GM23338 (cell line): ENCODE measurements at regions not wholly inside any gene's neighbourhood (a gene's known extent, or its start where the extent isn't known, plus 50 kb on each side); places are given as distances from the start of the nearest gene placed in this dataset.

Experiments
- ATAC-seq: fragments of 200-7000 bp; cut with Tn5 transposase; 3 replicates; pipeline ENCODE4 v1.9.1; 2020
- DNase-seq: peaks from one replicate; pipeline ENCODE4 v3.0.0-alpha.2; 2015; ENCODE audit warnings: low spot score
- H2AFZ ChIP-seq: fragments of 200-600 bp; sonication (generic); 2 replicates; pipeline ENCODE4 v1.8.0; 2016; ENCODE audit warnings: antibody characterized with exemption, mild to moderate bottlenecking, moderate library complexity
- H3F3A ChIP-seq: fragments of 200-600 bp; sonication (generic); replicated peaks from 2 replicates; pipeline ENCODE4 v1.8.0; 2017; ENCODE audit warnings: antibody characterized with exemption, mixed run types, low read depth
- H3K27ac ChIP-seq: fragments of 200-600 bp; sonication (generic); 2 replicates; pipeline ENCODE4 v1.6.1; 2016; ENCODE audit warnings: low read depth
- H3K27me3 ChIP-seq: fragments of 200-600 bp; sonication (generic); 2 replicates; pipeline ENCODE4 v1.8.0; 2016; ENCODE audit warnings: mild to moderate bottlenecking, mixed run types, moderate library complexity; ENCODE audit not compliant: insufficient read depth
- H3K36me3 ChIP-seq: fragments of 200-600 bp; sonication (generic); 2 replicates; pipeline ENCODE4 v1.8.0; 2016; ENCODE audit warnings: mild to moderate bottlenecking; ENCODE audit not compliant: insufficient read depth
- H3K4me1 ChIP-seq: fragments of 200-600 bp; sonication (generic); 2 replicates; pipeline ENCODE4 v1.8.0; 2016; ENCODE audit warnings: mild to moderate bottlenecking, moderate library complexity; ENCODE audit not compliant: insufficient read depth
- H3K4me2 ChIP-seq: fragments of 200-600 bp; sonication (generic); 2 replicates; pipeline ENCODE4 v1.7.1; 2017; ENCODE audit warnings: mixed run types
- H3K4me3 ChIP-seq: fragments of 200-600 bp; sonication (generic); 2 replicates; pipeline ENCODE4 v1.6.1; 2016; ENCODE audit warnings: mixed run types
- H3K79me2 ChIP-seq: fragments of 200-600 bp; sonication (generic); replicated peaks from 2 replicates; pipeline ENCODE4 v1.8.0; 2017; ENCODE audit warnings: mild to moderate bottlenecking; ENCODE audit not compliant: insufficient read depth
- H3K9me2 ChIP-seq: fragments of 200-600 bp; sonication (generic); 2 replicates; pipeline ENCODE4 v1.8.0; 2017; ENCODE audit not compliant: insufficient read depth
- H4K20me1 ChIP-seq: fragments of 200-600 bp; sonication (generic); replicated peaks from 2 replicates; pipeline ENCODE4 v1.8.0; 2017; ENCODE audit warnings: mild to moderate bottlenecking; ENCODE audit not compliant: insufficient read depth
- H3K27ac Mint-ChIP-seq: 2 replicates; pipeline ENCODE4 v1.8.0; 2020; ENCODE audit warnings: inconsistent platforms, mild to moderate bottlenecking, moderate library complexity, mixed read lengths
- H3K27me3 Mint-ChIP-seq: 3 replicates; pipeline ENCODE4 v1.8.0; 2022; ENCODE audit warnings: low read depth, mild to moderate bottlenecking, moderate library complexity, mixed read lengths, inconsistent platforms; ENCODE audit not compliant: insufficient read depth, poor library complexity
- H3K36me3 Mint-ChIP-seq: 3 replicates; pipeline ENCODE4 v1.8.0; 2021; ENCODE audit warnings: low read depth, mild to moderate bottlenecking, inconsistent platforms, moderate library complexity, mixed read lengths
- H3K4me1 Mint-ChIP-seq: 3 replicates; pipeline ENCODE4 v1.8.0; 2020; ENCODE audit warnings: mild to moderate bottlenecking, inconsistent platforms, mixed read lengths
- H3K4me3 Mint-ChIP-seq: 3 replicates; pipeline ENCODE4 v1.8.0; 2021; ENCODE audit warnings: moderate library complexity, mild to moderate bottlenecking, inconsistent platforms, mixed read lengths
- H3K9me3 Mint-ChIP-seq: 3 replicates; pipeline ENCODE4 v1.8.0; 2020; ENCODE audit warnings: moderate library complexity, mild to moderate bottlenecking, inconsistent platforms, mixed read lengths
- CREB1 ChIP-seq: fragments of 250-450 bp; sonication (Bioruptor Pico); IDR thresholded peaks from 2 replicates; pipeline ENCODE4 v1.5.0; 2020; ENCODE audit warnings: low read depth, mild to moderate bottlenecking, moderate library complexity
- EZH2phosphoT487 ChIP-seq: fragments of 200-600 bp; sonication (generic); IDR thresholded peaks from one replicate; pipeline ENCODE4 v1.8.1; 2018; ENCODE audit warnings: antibody characterized with exemption; ENCODE audit not compliant: unreplicated experiment
- JUNB ChIP-seq: IDR thresholded peaks from one replicate; pipeline ENCODE4 v1.6.1; 2016; ENCODE audit warnings: antibody characterized with exemption; ENCODE audit not compliant: unreplicated experiment
- NANOG ChIP-seq: IDR thresholded peaks from 2 replicates; pipeline ENCODE4 v1.6.1; 2016; ENCODE audit warnings: antibody characterized with exemption, borderline replicate concordance
- POLR2AphosphoS5 ChIP-seq: IDR thresholded peaks from 2 replicates; pipeline ENCODE4 v1.6.1; 2016; ENCODE audit warnings: antibody characterized with exemption, low read depth
- STAT1 ChIP-seq: IDR thresholded peaks from one replicate; pipeline ENCODE4 v1.6.1; 2016; ENCODE audit warnings: antibody characterized with exemption; ENCODE audit not compliant: unreplicated experiment
- ZNF114 ChIP-seq: fragments of 250-450 bp; sonication (Bioruptor Pico); IDR thresholded peaks from 2 replicates; pipeline ENCODE4 v1.5.0; 2020; ENCODE audit warnings: mild to moderate bottlenecking, moderate library complexity
- ZNF331 ChIP-seq: fragments of 250-450 bp; sonication (Bioruptor Pico); IDR thresholded peaks from 2 replicates; pipeline ENCODE4 v1.5.0; 2020; ENCODE audit warnings: low read depth, mild to moderate bottlenecking, moderate library complexity
- TF ChIP-seq, protein P1 (sequence below), 2 experiments: fragments of 200-600 bp in 1 of 2; sonication (generic) in 1 of 2; conservative IDR thresholded peaks; 2 replicates each; pipeline versions ENCODE4 v1.5.1 to v1.6.1; 2016 to 2017; ENCODE audit warnings: antibody characterized with exemption in 2 of 2, low read depth in 2 of 2, mild to moderate bottlenecking in 2 of 2, moderate library complexity in 1 of 2
- TF ChIP-seq, protein P2 (sequence below): fragments of 250-450 bp; sonication (Bioruptor Pico); IDR thresholded peaks from 2 replicates; pipeline ENCODE4 v1.5.0; 2020; ENCODE audit warnings: mild to moderate bottlenecking, moderate library complexity
- TF ChIP-seq, protein P3 (sequence below): IDR thresholded peaks from 2 replicates; pipeline ENCODE4 v1.6.1; 2016; ENCODE audit warnings: antibody characterized with exemption
- TF ChIP-seq, protein P4 (sequence below): IDR thresholded peaks from one replicate; pipeline ENCODE4 v1.6.1; 2018; ENCODE audit warnings: antibody characterized with exemption; ENCODE audit not compliant: unreplicated experiment

DNA sequence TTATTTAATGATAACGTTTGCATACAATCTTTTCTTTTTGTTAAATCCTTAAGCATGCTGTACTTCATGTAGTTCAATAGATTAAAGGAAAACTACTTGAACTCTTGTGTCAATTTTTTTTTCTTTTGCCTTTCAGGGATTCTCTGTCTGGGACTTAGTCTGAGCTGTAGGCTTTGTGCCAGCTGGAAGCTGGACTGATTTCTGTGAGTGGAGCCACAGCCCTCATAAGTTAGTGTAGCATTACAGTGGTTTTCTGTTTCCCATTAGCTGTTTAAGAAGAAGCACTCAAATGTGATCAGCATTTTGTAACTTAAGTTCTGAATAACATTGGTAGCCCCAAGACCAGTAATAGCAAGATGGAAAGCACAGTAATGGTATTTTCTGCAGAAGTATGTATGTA is 330.6 kb upstream of the MEF2C start:
- H2AFZ ChIP-seq = no peak overlapping the region
- Mint-ChIP-seq H3K4me1 (peaks cover 7% of the 10 kb centered on the region; the same call in 2 of the 3 replicates), H3K4me3 (no peak overlapping the region), H3K27ac (no peak overlapping the region), H3K36me3 (no peaks in the 10 kb centered on the region), H3K9me3 (no peaks in the 10 kb centered on the region), H3K27me3 (no peaks in the 10 kb centered on the region)
- H3K4me2 ChIP-seq = no peak overlapping the region
- no peaks in the 10 kb centered on the region for H4K20me1 ChIP-seq
- H3K27me3 ChIP-seq = no peaks in the 10 kb centered on the region
- 0 out of 2 replicates have a peak, but pooled peaks cover 8% of the 10 kb centered on the region for H3K9me2 ChIP-seq
- TF ChIP-seq, protein P1, sequence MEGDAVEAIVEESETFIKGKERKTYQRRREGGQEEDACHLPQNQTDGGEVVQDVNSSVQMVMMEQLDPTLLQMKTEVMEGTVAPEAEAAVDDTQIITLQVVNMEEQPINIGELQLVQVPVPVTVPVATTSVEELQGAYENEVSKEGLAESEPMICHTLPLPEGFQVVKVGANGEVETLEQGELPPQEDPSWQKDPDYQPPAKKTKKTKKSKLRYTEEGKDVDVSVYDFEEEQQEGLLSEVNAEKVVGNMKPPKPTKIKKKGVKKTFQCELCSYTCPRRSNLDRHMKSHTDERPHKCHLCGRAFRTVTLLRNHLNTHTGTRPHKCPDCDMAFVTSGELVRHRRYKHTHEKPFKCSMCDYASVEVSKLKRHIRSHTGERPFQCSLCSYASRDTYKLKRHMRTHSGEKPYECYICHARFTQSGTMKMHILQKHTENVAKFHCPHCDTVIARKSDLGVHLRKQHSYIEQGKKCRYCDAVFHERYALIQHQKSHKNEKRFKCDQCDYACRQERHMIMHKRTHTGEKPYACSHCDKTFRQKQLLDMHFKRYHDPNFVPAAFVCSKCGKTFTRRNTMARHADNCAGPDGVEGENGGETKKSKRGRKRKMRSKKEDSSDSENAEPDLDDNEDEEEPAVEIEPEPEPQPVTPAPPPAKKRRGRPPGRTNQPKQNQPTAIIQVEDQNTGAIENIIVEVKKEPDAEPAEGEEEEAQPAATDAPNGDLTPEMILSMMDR (conservative IDR thresholded peaks at IDR 0.05; ENCODE audit: low read depth in 2 of 2) = no peak
- TF ChIP-seq CREB1 (CRISPR knock-in tag) = no peak
- no peak for TF ChIP-seq NANOG
- TF ChIP-seq, protein P2, sequence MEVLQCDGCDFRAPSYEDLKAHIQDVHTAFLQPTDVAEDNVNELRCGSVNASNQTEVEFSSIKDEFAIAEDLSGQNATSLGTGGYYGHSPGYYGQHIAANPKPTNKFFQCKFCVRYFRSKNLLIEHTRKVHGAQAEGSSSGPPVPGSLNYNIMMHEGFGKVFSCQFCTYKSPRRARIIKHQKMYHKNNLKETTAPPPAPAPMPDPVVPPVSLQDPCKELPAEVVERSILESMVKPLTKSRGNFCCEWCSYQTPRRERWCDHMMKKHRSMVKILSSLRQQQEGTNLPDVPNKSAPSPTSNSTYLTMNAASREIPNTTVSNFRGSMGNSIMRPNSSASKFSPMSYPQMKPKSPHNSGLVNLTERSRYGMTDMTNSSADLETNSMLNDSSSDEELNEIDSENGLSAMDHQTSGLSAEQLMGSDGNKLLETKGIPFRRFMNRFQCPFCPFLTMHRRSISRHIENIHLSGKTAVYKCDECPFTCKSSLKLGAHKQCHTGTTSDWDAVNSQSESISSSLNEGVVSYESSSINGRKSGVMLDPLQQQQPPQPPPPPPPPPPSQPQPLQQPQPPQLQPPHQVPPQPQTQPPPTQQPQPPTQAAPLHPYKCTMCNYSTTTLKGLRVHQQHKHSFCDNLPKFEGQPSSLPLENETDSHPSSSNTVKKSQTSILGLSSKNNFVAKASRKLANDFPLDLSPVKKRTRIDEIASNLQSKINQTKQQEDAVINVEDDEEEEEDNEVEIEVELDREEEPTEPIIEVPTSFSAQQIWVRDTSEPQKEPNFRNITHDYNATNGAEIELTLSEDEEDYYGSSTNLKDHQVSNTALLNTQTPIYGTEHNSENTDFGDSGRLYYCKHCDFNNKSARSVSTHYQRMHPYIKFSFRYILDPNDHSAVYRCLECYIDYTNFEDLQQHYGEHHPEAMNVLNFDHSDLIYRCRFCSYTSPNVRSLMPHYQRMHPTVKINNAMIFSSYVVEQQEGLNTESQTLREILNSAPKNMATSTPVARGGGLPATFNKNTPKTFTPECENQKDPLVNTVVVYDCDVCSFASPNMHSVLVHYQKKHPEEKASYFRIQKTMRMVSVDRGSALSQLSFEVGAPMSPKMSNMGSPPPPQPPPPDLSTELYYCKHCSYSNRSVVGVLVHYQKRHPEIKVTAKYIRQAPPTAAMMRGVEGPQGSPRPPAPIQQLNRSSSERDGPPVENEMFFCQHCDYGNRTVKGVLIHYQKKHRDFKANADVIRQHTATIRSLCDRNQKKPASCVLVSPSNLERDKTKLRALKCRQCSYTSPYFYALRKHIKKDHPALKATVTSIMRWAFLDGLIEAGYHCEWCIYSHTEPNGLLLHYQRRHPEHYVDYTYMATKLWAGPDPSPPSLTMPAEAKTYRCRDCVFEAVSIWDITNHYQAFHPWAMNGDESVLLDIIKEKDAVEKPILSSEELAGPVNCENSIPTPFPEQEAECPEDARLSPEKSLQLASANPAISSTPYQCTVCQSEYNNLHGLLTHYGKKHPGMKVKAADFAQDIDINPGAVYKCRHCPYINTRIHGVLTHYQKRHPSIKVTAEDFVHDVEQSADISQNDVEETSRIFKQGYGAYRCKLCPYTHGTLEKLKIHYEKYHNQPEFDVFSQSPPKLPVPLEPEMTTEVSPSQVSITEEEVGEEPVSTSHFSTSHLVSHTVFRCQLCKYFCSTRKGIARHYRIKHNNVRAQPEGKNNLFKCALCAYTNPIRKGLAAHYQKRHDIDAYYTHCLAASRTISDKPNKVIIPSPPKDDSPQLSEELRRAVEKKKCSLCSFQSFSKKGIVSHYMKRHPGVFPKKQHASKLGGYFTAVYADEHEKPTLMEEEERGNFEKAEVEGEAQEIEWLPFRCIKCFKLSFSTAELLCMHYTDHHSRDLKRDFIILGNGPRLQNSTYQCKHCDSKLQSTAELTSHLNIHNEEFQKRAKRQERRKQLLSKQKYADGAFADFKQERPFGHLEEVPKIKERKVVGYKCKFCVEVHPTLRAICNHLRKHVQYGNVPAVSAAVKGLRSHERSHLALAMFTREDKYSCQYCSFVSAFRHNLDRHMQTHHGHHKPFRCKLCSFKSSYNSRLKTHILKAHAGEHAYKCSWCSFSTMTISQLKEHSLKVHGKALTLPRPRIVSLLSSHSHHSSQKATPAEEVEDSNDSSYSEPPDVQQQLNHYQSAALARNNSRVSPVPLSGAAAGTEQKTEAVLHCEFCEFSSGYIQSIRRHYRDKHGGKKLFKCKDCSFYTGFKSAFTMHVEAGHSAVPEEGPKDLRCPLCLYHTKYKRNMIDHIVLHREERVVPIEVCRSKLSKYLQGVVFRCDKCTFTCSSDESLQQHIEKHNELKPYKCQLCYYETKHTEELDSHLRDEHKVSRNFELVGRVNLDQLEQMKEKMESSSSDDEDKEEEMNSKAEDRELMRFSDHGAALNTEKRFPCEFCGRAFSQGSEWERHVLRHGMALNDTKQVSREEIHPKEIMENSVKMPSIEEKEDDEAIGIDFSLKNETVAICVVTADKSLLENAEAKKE (CRISPR knock-in tag) = no peak
- TF ChIP-seq, protein P3, sequence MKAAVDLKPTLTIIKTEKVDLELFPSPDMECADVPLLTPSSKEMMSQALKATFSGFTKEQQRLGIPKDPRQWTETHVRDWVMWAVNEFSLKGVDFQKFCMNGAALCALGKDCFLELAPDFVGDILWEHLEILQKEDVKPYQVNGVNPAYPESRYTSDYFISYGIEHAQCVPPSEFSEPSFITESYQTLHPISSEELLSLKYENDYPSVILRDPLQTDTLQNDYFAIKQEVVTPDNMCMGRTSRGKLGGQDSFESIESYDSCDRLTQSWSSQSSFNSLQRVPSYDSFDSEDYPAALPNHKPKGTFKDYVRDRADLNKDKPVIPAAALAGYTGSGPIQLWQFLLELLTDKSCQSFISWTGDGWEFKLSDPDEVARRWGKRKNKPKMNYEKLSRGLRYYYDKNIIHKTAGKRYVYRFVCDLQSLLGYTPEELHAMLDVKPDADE = no peak
- no peak for TF ChIP-seq EZH2phosphoT487
- no peak for TF ChIP-seq POLR2AphosphoS5
- TF ChIP-seq ZNF114 (CRISPR knock-in tag) = no peak
- TF ChIP-seq, protein P4, sequence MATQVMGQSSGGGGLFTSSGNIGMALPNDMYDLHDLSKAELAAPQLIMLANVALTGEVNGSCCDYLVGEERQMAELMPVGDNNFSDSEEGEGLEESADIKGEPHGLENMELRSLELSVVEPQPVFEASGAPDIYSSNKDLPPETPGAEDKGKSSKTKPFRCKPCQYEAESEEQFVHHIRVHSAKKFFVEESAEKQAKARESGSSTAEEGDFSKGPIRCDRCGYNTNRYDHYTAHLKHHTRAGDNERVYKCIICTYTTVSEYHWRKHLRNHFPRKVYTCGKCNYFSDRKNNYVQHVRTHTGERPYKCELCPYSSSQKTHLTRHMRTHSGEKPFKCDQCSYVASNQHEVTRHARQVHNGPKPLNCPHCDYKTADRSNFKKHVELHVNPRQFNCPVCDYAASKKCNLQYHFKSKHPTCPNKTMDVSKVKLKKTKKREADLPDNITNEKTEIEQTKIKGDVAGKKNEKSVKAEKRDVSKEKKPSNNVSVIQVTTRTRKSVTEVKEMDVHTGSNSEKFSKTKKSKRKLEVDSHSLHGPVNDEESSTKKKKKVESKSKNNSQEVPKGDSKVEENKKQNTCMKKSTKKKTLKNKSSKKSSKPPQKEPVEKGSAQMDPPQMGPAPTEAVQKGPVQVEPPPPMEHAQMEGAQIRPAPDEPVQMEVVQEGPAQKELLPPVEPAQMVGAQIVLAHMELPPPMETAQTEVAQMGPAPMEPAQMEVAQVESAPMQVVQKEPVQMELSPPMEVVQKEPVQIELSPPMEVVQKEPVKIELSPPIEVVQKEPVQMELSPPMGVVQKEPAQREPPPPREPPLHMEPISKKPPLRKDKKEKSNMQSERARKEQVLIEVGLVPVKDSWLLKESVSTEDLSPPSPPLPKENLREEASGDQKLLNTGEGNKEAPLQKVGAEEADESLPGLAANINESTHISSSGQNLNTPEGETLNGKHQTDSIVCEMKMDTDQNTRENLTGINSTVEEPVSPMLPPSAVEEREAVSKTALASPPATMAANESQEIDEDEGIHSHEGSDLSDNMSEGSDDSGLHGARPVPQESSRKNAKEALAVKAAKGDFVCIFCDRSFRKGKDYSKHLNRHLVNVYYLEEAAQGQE = no peak
- no peak for TF ChIP-seq ZNF331 (CRISPR knock-in tag)
- no peak for TF ChIP-seq STAT1
- no peak for TF ChIP-seq JUNB
- DNase-seq = no peak
- H3K27ac ChIP-seq = no peak overlapping the region
- no peaks in the 10 kb centered on the region for H3F3A ChIP-seq
- H3K4me3 ChIP-seq = no peak overlapping the region
- peaks cover 7% of the 10 kb centered on the region; the same call in 1 of the 2 replicates for H3K4me1 ChIP-seq
- ATAC-seq = no peak
- H3K36me3 ChIP-seq = no peaks in the 10 kb centered on the region
- no peaks in the 10 kb centered on the region for H3K79me2 ChIP-seq
